Cardiac septum (tissue), 1 donor: ENCODE measurements at regions not wholly inside any gene's neighbourhood (a gene's known extent, or its start where the extent isn't known, plus 50 kb on each side); places are given as distances from the start of the nearest gene placed in this dataset.

Experiments used
- DNase-seq: peaks from one replicate; pipeline ENCODE4 v3.0.0-alpha.2; 2020; ENCODE audit warnings: low spot score
- intact Hi-C: fragments of 100-400 bp; cut with DNase I; formaldehyde crosslinking; loops from one replicate; pipeline ENCODE4 v1.14.0; 2022
- donor health status: DM: no; HTN: no; CAD: no.

GRCh38 chr7:25388681-25389080, 160.4 kb upstream of the NPVF start:
- intact Hi-C loops: no loop called here

GRCh38 chr7:25389489-25390106, 161.3 kb upstream of the NPVF start:
- intact Hi-C loops: loop anchor here (2.0 kb wide), 1 partner anchor 131 kb away; no protein-coding TSS in a partner anchor
- no peak for DNase-seq

More at GRCh38 chr7:25388681-25389080, 160.4 kb upstream of the NPVF start:
- no peak for DNase-seq

- intact Hi-C loops: loop anchor here (1.0 to 2.0 kb wide), 2 partner anchors 133 to 175 kb away; no protein-coding TSS in a partner anchor
- DNase-seq: no peak
These were observed 163.1 kb upstream of the NPVF start for GRCh38 chr7:25391295-25391861.

- intact Hi-C loops: loop anchor here (1.0 to 2.0 kb wide), 3 partner anchors 133 to 459 kb away; no protein-coding TSS in a partner anchor
These were observed 163.8 kb upstream of the NPVF start for GRCh38 chr7:25391961-25392587.

GRCh38 chr7:25392588-25393338, 164.5 kb upstream of the NPVF start:
- DNase-seq: no peak
- intact Hi-C loops: loop anchor here (2.0 kb wide), 1 partner anchor 458 kb away; no protein-coding TSS in a partner anchor

More at GRCh38 chr7:25391961-25392587, 163.8 kb upstream of the NPVF start:
- no peak for DNase-seq

- intact Hi-C loops: no loop called here
- no peak for DNase-seq
These were observed 167.7 kb upstream of the NPVF start for GRCh38 chr7:25395976-25396375.

- intact Hi-C loops: no loop called here
- DNase-seq: no peak
These were observed 168.4 kb upstream of the NPVF start for GRCh38 chr7:25396668-25397067.

- intact Hi-C loops: no loop called here
- no peak for DNase-seq
These were observed 170.1 kb upstream of the NPVF start for GRCh38 chr7:25398418-25398817.

- intact Hi-C loops: no loop called here
- DNase-seq: no peak
These were observed 170.9 kb upstream of the NPVF start for GRCh38 chr7:25399000-25399750.

GRCh38 chr7:25402532-25402931, 174.2 kb upstream of the NPVF start:
- no peak for DNase-seq
- intact Hi-C loops: no loop called here

- no peak for DNase-seq
- intact Hi-C loops: no loop called here
These were observed 177.4 kb upstream of the NPVF start for GRCh38 chr7:25405736-25406135.

- DNase-seq: no peak
- intact Hi-C loops: no loop called here
These were observed 178.8 kb upstream of the NPVF start for GRCh38 chr7:25407053-25407452.

- DNase-seq: no peak
- intact Hi-C loops: no loop called here
These were observed 179.9 kb upstream of the NPVF start for GRCh38 chr7:25408012-25408687.

- intact Hi-C loops: no loop called here
- DNase-seq: no peak
These were observed 180.6 kb upstream of the NPVF start for GRCh38 chr7:25408876-25409275.

GRCh38 chr7:25409897-25410636, 181.8 kb upstream of the NPVF start:
- DNase-seq: no peak
- intact Hi-C loops: no loop called here

- intact Hi-C loops: no loop called here
- no peak for DNase-seq
These were observed 192.5 kb upstream of the NPVF start for GRCh38 chr7:25420771-25421170.

- intact Hi-C loops: no loop called here
- DNase-seq: no peak
These were observed 195.8 kb upstream of the NPVF start for GRCh38 chr7:25424113-25424512.

GRCh38 chr7:25424855-25425254, 196.6 kb upstream of the NPVF start:
- intact Hi-C loops: no loop called here
- DNase-seq: no peak
